ENCODE measurements at regions not wholly inside any gene's neighbourhood (a gene's known extent, or its start where the extent isn't known, plus 50 kb on each side); places are given as distances from the start of the nearest gene placed in this dataset.
A peak's percentile ranks its signal among the peaks of the same experiment; 100 is the strongest.

- DNase-seq (ENCODE audit: low spot score) (no peak), ATAC-seq (peak; percentile 71)
- intact Hi-C loops (cut with DNase I): no loop called here
These were observed 217.9 kb upstream of the KLF4 start for GRCh38 chr9:107707428-107707837.

GRCh38 chr9:107706701-107707427 is 217.3 kb upstream of the KLF4 start:
- intact Hi-C loops (cut with DNase I): no loop called here
- ATAC-seq (no peak), DNase-seq (ENCODE audit: low spot score) (no peak)

GRCh38 chr9:107705521-107705920 is 216.0 kb upstream of the KLF4 start:
- ATAC-seq: no peak
- intact Hi-C loops (cut with DNase I): no loop called here
- no peak for DNase-seq (ENCODE audit: low spot score)

GRCh38 chr9:107704774-107705173 is 215.2 kb upstream of the KLF4 start:
- ATAC-seq (no peak), DNase-seq (ENCODE audit: low spot score) (no peak)
- intact Hi-C loops (cut with DNase I): no loop called here

GRCh38 chr9:107703651-107704050 is 214.1 kb upstream of the KLF4 start:
- ATAC-seq: no peak
- DNase-seq (ENCODE audit: low spot score): no peak
- intact Hi-C loops (cut with DNase I): no loop called here

- no peak for DNase-seq (ENCODE audit: low spot score)
- ATAC-seq: no peak
- intact Hi-C loops (cut with DNase I): no loop called here
These were observed 211.3 kb upstream of the KLF4 start for GRCh38 chr9:107700847-107701246.

GRCh38 chr9:107699231-107699630 is 209.7 kb upstream of the KLF4 start:
- DNase-seq (ENCODE audit: low spot score) (no peak), ATAC-seq (no peak)
- intact Hi-C loops (cut with DNase I): no loop called here

GRCh38 chr9:107698779-107699178 is 209.2 kb upstream of the KLF4 start:
- ATAC-seq (no peak), DNase-seq (ENCODE audit: low spot score) (no peak)
- intact Hi-C loops (cut with DNase I): no loop called here

- no peak for DNase-seq (ENCODE audit: low spot score)
- ATAC-seq: no peak
- intact Hi-C loops (cut with DNase I): no loop called here
These were observed 206.7 kb upstream of the KLF4 start for GRCh38 chr9:107696302-107696701.

- intact Hi-C loops (cut with DNase I): no loop called here
- ATAC-seq (no peak), DNase-seq (ENCODE audit: low spot score) (no peak)
These were observed 204.8 kb upstream of the KLF4 start for GRCh38 chr9:107694390-107694789.

- ATAC-seq: no peak
- intact Hi-C loops (cut with DNase I): no loop called here
- no peak for DNase-seq (ENCODE audit: low spot score)
These were observed 204.2 kb upstream of the KLF4 start for GRCh38 chr9:107693625-107694326.

GRCh38 chr9:107691664-107692063 is 202.1 kb upstream of the KLF4 start:
- intact Hi-C loops (cut with DNase I): no loop called here
- ATAC-seq (no peak), DNase-seq (ENCODE audit: low spot score) (no peak)

GRCh38 chr9:107690021-107690420 is 200.5 kb upstream of the KLF4 start:
- intact Hi-C loops (cut with DNase I): no loop called here
- no peak for DNase-seq (ENCODE audit: low spot score)
- ATAC-seq: no peak

GRCh38 chr9:107688728-107689127 is 199.2 kb upstream of the KLF4 start:
- DNase-seq (ENCODE audit: low spot score): no peak
- intact Hi-C loops (cut with DNase I): no loop called here
- ATAC-seq: no peak

GRCh38 chr9:107685901-107686300 is 196.3 kb upstream of the KLF4 start:
- intact Hi-C loops (cut with DNase I): no loop called here
- ATAC-seq: no peak
- DNase-seq (ENCODE audit: low spot score): no peak

GRCh38 chr9:107685376-107685775 is 195.8 kb upstream of the KLF4 start:
- intact Hi-C loops (cut with DNase I): no loop called here

GRCh38 chr9:107684224-107684623 is 194.7 kb upstream of the KLF4 start:
- intact Hi-C loops (cut with DNase I): no loop called here
- ATAC-seq: no peak
- DNase-seq (ENCODE audit: low spot score): no peak

More at GRCh38 chr9:107685376-107685775, 195.8 kb upstream of the KLF4 start:
- DNase-seq (ENCODE audit: low spot score) (no peak), ATAC-seq (no peak)

- ATAC-seq (peak; percentile 53), DNase-seq (ENCODE audit: low spot score) (no peak)
- intact Hi-C loops (cut with DNase I): no loop called here
These were observed 194.0 kb upstream of the KLF4 start for GRCh38 chr9:107683566-107683965.

GRCh38 chr9:107681988-107682387 is 192.4 kb upstream of the KLF4 start:
- intact Hi-C loops (cut with DNase I): no loop called here
- no peak for ATAC-seq
- DNase-seq (ENCODE audit: low spot score): no peak

GRCh38 chr9:107675351-107676259 is 186.0 kb upstream of the KLF4 start:
- DNase-seq (ENCODE audit: low spot score) (no peak), ATAC-seq (no peak)
- intact Hi-C loops (cut with DNase I): no loop called here
